ENCODE measurements at regions not wholly inside any gene's neighbourhood (a gene's known extent, or its start where the extent isn't known, plus 50 kb on each side); places are given as distances from the start of the nearest gene placed in this dataset.

- no peak for TF ChIP-seq POLR2A (IDR thresholded peaks at IDR 0.05; ENCODE audit: low read depth, low read length)
- TF ChIP-seq POLR2AphosphoS5 (IDR thresholded peaks at IDR 0.05; ENCODE audit: low read depth, low read length), result no peak
Observed at GRCh38 chr5:154644745-154645411, 110.3 kb upstream of the LARP1 start.

Data from GM12892 (cell line).